H1 (cell line): ENCODE measurements at regions not wholly inside any gene's neighbourhood (a gene's known extent, or its start where the extent isn't known, plus 50 kb on each side); places are given as distances from the start of the nearest gene placed in this dataset.

Experiments used
- CBX5 ChIP-seq: fragments of 300-800, 300-1000 bp; sonication (generic); IDR thresholded peaks from 2 replicates; pipeline ENCODE4 v1.7.1; 2016; ENCODE audit warnings: antibody characterized with exemption, low read length, low read depth
- CHD1 ChIP-seq: IDR thresholded peaks from 2 replicates; pipeline ENCODE4 v1.6.1; 2012; ENCODE audit warnings: low read depth, low read length, improper control_type of control experiment
- CHD7 ChIP-seq: fragments of 300-600 bp; sonication (generic); IDR thresholded peaks from 2 replicates; pipeline ENCODE4 v1.7.1; 2012; ENCODE audit warnings: low read length, moderate library complexity, mild to moderate bottlenecking, inconsistent platforms; ENCODE audit not compliant: insufficient replicate concordance
- CTCF ChIP-seq, 3 experiments: IDR thresholded peaks; 1 replicate in 2 of 3; 2 replicates in 1 of 3; pipeline versions ENCODE4 v1.5.1 to v1.6.1; 2011; ENCODE audit warnings: low read length in 3 of 3, mild to moderate bottlenecking in 3 of 3, inconsistent platforms in 2 of 3, low read depth in 1 of 3, moderate library complexity in 1 of 3; ENCODE audit not compliant: insufficient read depth in 1 of 3; ENCODE audit errors: control extremely low read depth in 1 of 3

- TF ChIP-seq CBX5 (no peak), CTCF (IDR thresholded peaks at IDR 0.05; ENCODE audit: control extremely low read depth in 1 of 3, insufficient read depth in 1 of 3, low read depth in 1 of 3, low read length in 3 of 3) (no peak), CHD1 (no peak), CHD7 (no peak)
Observed at GRCh38 chr4:67082746-67083145, 462.6 kb downstream of the CENPC start.
